ENCODE measurements at regions not wholly inside any gene's neighbourhood (a gene's known extent, or its start where the extent isn't known, plus 50 kb on each side); places are given as distances from the start of the nearest gene placed in this dataset.

DNA sequence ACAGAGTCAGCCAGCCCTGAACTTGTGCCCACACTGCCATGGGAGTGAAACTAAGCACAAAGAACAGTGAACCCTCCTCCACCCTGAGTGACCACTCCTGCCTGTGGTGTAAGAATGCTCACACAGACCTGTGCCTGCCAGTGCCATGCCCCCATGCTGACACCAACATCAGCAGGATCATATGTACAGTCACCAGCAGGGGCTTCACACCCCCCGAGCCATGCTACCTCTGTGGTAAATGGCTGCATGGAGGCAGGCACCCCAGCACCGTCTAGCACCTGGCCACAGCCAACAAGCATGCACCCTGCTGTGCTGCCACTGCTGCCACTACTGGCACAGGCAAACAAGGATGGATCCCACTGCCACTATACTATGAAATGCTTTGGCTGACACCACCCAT, 344.4 kb upstream of the CCDC196 start (continued):
- TF ChIP-seq ZNF462 (CRISPR knock-in tag; IDR thresholded peaks at IDR 0.05) (no peak), EZH2 (IDR thresholded peaks at IDR 0.05; ENCODE audit: low read depth, unreplicated experiment) (no peak), POLR2AphosphoS5 (IDR thresholded peaks at IDR 0.05; ENCODE audit: low read depth) (no peak), STAT1 (IDR thresholded peaks at IDR 0.05; ENCODE audit: unreplicated experiment) (no peak)
- TF ChIP-seq, protein P1, sequence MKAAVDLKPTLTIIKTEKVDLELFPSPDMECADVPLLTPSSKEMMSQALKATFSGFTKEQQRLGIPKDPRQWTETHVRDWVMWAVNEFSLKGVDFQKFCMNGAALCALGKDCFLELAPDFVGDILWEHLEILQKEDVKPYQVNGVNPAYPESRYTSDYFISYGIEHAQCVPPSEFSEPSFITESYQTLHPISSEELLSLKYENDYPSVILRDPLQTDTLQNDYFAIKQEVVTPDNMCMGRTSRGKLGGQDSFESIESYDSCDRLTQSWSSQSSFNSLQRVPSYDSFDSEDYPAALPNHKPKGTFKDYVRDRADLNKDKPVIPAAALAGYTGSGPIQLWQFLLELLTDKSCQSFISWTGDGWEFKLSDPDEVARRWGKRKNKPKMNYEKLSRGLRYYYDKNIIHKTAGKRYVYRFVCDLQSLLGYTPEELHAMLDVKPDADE (IDR thresholded peaks at IDR 0.05) = no peak

DNA sequence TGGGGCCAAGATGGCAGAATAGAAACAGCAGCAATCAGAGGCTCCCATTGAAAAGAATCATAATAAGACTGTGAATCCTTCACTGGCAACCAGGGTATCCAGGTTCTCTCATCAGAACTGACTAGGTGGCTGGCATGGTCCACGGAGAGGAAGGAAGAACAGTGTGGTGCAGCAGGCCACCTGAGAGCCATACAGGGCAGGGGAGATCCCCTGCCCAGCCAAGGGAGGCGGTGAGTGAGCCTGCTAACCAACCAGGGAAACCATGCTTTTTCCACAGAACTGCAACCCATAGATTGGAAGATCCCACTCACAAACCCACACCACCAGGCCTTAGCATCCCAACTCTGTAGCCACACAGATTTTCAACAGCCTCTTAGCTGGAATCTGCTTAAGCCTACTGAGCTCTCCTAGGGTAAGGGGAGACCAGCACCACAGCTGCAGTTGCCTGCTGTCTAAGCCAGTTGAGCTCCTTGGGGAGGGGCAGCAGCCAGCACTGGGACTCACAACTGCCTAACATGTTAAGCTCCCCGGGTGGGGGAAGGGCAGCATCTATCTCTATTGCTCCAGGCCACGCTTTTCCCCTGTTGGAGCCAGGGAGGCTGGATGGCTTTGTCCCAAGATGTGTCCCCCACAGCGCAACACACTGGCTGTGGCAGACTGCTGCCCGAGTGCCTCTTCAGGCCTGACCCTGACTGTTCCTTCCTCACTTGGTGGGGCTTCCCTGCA, 342.6 kb upstream of the CCDC196 start:
- ATAC-seq (no peak), DNase-seq (ENCODE audit: low spot score) (no peak)
- no peak for TF ChIP-seq NANOG (IDR thresholded peaks at IDR 0.05; ENCODE audit: borderline replicate concordance)
- no peak for TF ChIP-seq JUNB (IDR thresholded peaks at IDR 0.05; ENCODE audit: unreplicated experiment)
- no peak for TF ChIP-seq CREB1 (CRISPR knock-in tag; IDR thresholded peaks at IDR 0.05; ENCODE audit: low read depth)
- TF ChIP-seq CTCF (conservative IDR thresholded peaks at IDR 0.05; ENCODE audit: low read depth in 2 of 2) = no peak
- H2AFZ ChIP-seq = no peak overlapping the region
- no peak overlapping the region for H3K27ac Mint-ChIP-seq
- H3K27me3 Mint-ChIP-seq (ENCODE audit: insufficient read depth, low read depth, poor library complexity) = no peaks in the 10 kb centered on the region
- H3K36me3 Mint-ChIP-seq (ENCODE audit: low read depth) = no peaks in the 10 kb centered on the region
- H3K27me3 ChIP-seq (ENCODE audit: insufficient read depth) = no peaks in the 10 kb centered on the region
- H3K4me3 Mint-ChIP-seq = no peak overlapping the region
- peaks cover 10% of the 10 kb centered on the region; the same call in 1 of the 2 replicates for H3K9me2 ChIP-seq (ENCODE audit: insufficient read depth)
- no peak overlapping the region for H3K4me3 ChIP-seq
- no peaks in the 10 kb centered on the region for H4K20me1 ChIP-seq (replicated peaks; ENCODE audit: insufficient read depth)
- H3K4me2 ChIP-seq = no peak overlapping the region
- H3K27ac ChIP-seq (ENCODE audit: low read depth) = no peak overlapping the region
- H3K4me1 Mint-ChIP-seq = no peaks in the 10 kb centered on the region; the same call in 2 of the 3 replicates
- H3K9me3 Mint-ChIP-seq = peaks cover 23% of the 10 kb centered on the region
- H3K4me1 ChIP-seq (ENCODE audit: insufficient read depth) = no peaks in the 10 kb centered on the region
- H3F3A ChIP-seq (replicated peaks; ENCODE audit: low read depth) = no peaks in the 10 kb centered on the region
- H3K36me3 ChIP-seq (ENCODE audit: insufficient read depth) = no peaks in the 10 kb centered on the region; the same call in 1 of the 2 replicates
- H3K79me2 ChIP-seq (replicated peaks; ENCODE audit: insufficient read depth) = no peaks in the 10 kb centered on the region
